ENCODE measurements at regions not wholly inside any gene's neighbourhood (a gene's known extent, or its start where the extent isn't known, plus 50 kb on each side); places are given as distances from the start of the nearest gene placed in this dataset.

DNA sequence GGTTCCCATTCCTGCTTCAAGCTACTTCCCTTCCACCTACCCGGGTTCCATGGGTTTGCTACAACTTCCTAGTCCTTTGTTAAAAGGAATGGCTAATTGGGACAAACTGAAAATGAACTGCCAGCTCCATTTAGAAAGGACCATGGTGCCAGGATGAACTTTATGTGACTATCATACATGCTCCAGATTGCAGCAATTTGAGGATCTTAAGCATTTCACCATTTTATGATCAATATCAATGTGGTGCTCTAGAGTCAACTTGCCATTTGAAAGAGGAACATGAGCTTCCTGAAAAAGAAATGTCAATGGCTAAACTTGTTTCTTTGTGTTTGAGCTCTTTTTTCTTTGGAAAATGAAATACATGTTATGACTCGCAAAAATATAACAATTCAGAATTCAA is 92.7 kb upstream of the IL15 start:
- TF ChIP-seq, protein P1, sequence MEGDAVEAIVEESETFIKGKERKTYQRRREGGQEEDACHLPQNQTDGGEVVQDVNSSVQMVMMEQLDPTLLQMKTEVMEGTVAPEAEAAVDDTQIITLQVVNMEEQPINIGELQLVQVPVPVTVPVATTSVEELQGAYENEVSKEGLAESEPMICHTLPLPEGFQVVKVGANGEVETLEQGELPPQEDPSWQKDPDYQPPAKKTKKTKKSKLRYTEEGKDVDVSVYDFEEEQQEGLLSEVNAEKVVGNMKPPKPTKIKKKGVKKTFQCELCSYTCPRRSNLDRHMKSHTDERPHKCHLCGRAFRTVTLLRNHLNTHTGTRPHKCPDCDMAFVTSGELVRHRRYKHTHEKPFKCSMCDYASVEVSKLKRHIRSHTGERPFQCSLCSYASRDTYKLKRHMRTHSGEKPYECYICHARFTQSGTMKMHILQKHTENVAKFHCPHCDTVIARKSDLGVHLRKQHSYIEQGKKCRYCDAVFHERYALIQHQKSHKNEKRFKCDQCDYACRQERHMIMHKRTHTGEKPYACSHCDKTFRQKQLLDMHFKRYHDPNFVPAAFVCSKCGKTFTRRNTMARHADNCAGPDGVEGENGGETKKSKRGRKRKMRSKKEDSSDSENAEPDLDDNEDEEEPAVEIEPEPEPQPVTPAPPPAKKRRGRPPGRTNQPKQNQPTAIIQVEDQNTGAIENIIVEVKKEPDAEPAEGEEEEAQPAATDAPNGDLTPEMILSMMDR (conservative IDR thresholded peaks at IDR 0.05; ENCODE audit: low read depth, low read length), result no peak
- no peak for TF ChIP-seq EZH2 (IDR thresholded peaks at IDR 0.05; ENCODE audit: borderline replicate concordance, low read depth, low read length, poor library complexity, severe bottlenecking)

Measured in A673 (cell line).